G401 (cell line): ENCODE measurements at regions not wholly inside any gene's neighbourhood (a gene's known extent, or its start where the extent isn't known, plus 50 kb on each side); places are given as distances from the start of the nearest gene placed in this dataset.
A peak's percentile ranks its signal among the peaks of the same experiment; 100 is the strongest.

Experiments
- DNase-seq: peaks from one replicate; pipeline ENCODE4 v3.0.0-alpha.2; 2015; ENCODE audit warnings: low spot score
- in situ Hi-C: cut with HindIII; loops from 2 replicates; pipeline ENCODE4 v1.10.0; 2016; ENCODE audit warnings: low sequenced_read_pairs, mixed read lengths

- DNase-seq = peak; percentile 46
- in situ Hi-C loops = no loop called here
Observed at GRCh38 chr7:10122551-10123100, 851.0 kb upstream of the PHF14 start.

GRCh38 chr7:10128748-10129147 lies 844.9 kb upstream of the PHF14 start:
- no peak for DNase-seq
- in situ Hi-C loops = no loop called here

- DNase-seq = no peak
- in situ Hi-C loops = no loop called here
Observed at GRCh38 chr7:10138087-10138854, 835.4 kb upstream of the PHF14 start.

- DNase-seq = no peak
- in situ Hi-C loops = no loop called here
Observed at GRCh38 chr7:10146271-10146670, 827.4 kb upstream of the PHF14 start.

- in situ Hi-C loops = no loop called here
- no peak for DNase-seq
Observed at GRCh38 chr7:10156972-10157371, 816.7 kb upstream of the PHF14 start.

GRCh38 chr7:10181996-10182395 lies 791.7 kb upstream of the PHF14 start:
- DNase-seq = no peak
- in situ Hi-C loops = no loop called here

- in situ Hi-C loops = no loop called here
Observed at GRCh38 chr7:10192074-10192473, 781.6 kb upstream of the PHF14 start.

GRCh38 chr7:10205696-10206095 lies 768.0 kb upstream of the PHF14 start:
- in situ Hi-C loops = no loop called here
- no peak for DNase-seq

More at GRCh38 chr7:10192074-10192473, 781.6 kb upstream of the PHF14 start:
- no peak for DNase-seq

- in situ Hi-C loops = no loop called here
- DNase-seq = no peak
Observed at GRCh38 chr7:10210000-10210399, 763.7 kb upstream of the PHF14 start.

- in situ Hi-C loops = no loop called here
Observed at GRCh38 chr7:10211016-10211415, 762.7 kb upstream of the PHF14 start.

GRCh38 chr7:10211861-10212260 lies 761.8 kb upstream of the PHF14 start:
- DNase-seq = no peak
- in situ Hi-C loops = no loop called here

More at GRCh38 chr7:10211016-10211415, 762.7 kb upstream of the PHF14 start:
- no peak for DNase-seq

- no peak for DNase-seq
- in situ Hi-C loops = no loop called here
Observed at GRCh38 chr7:10212649-10213048, 761.0 kb upstream of the PHF14 start.

- no peak for DNase-seq
- in situ Hi-C loops = no loop called here
Observed at GRCh38 chr7:10216462-10216861, 757.2 kb upstream of the PHF14 start.

GRCh38 chr7:10221084-10221483 lies 752.6 kb upstream of the PHF14 start:
- in situ Hi-C loops = no loop called here
- DNase-seq = no peak

GRCh38 chr7:10222976-10223375 lies 750.7 kb upstream of the PHF14 start:
- in situ Hi-C loops = no loop called here
- DNase-seq = no peak

GRCh38 chr7:10225275-10225674 lies 748.4 kb upstream of the PHF14 start:
- in situ Hi-C loops = no loop called here
- DNase-seq = no peak

- in situ Hi-C loops = no loop called here
- no peak for DNase-seq
Observed at GRCh38 chr7:10237306-10237705, 736.4 kb upstream of the PHF14 start.

GRCh38 chr7:10238641-10239040 lies 735.0 kb upstream of the PHF14 start:
- in situ Hi-C loops = no loop called here

GRCh38 chr7:10239695-10240345 lies 733.9 kb upstream of the PHF14 start:
- DNase-seq = no peak
- in situ Hi-C loops = no loop called here

More at GRCh38 chr7:10238641-10239040, 735.0 kb upstream of the PHF14 start:
- DNase-seq = no peak

GRCh38 chr7:10245406-10245805 lies 728.3 kb upstream of the PHF14 start:
- in situ Hi-C loops = no loop called here
- no peak for DNase-seq
